ENCODE measurements at regions not wholly inside any gene's neighbourhood (a gene's known extent, or its start where the extent isn't known, plus 50 kb on each side); places are given as distances from the start of the nearest gene placed in this dataset.

DNA sequence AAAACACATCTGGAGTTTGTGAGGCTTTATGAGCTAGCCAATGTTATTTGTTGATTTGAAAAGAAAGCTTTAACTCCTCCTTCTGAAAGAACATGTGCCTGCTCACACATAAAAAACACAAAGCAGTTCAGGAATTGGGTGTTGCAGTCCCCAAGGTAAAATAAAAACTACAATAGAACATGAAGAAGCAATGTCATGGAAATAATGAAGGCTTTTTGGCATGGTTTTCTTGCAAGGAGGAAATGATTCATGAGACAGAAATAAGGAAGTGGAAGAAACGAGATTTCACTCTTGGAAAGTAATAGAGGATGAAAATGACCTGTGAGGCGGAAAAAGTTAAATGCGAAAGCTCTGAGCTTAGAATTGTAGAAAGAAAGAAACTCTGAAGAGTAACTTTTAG is 81.1 kb downstream of the TRIB2 start:
- TF ChIP-seq REST (IDR thresholded peaks at IDR 0.05; ENCODE audit: borderline replicate concordance in 1 of 2, low read depth in 1 of 2, low read length in 2 of 2): no peak
- TF ChIP-seq GLI4 (CRISPR knock-in tag; IDR thresholded peaks at IDR 0.05; ENCODE audit: borderline replicate concordance): no peak
- TF ChIP-seq ZNF432 (CRISPR knock-in tag; IDR thresholded peaks at IDR 0.05; ENCODE audit: borderline replicate concordance): no peak
- TF ChIP-seq SAFB2 (CRISPR knock-in tag; IDR thresholded peaks at IDR 0.05; ENCODE audit: borderline replicate concordance, low read depth): no peak
- TF ChIP-seq HDAC6 (IDR thresholded peaks at IDR 0.05; ENCODE audit: low read depth, low read length): no peak
- TF ChIP-seq ZNF224 (CRISPR knock-in tag; IDR thresholded peaks at IDR 0.05): no peak
- no peak for TF ChIP-seq NFATC3 (CRISPR knock-in tag; IDR thresholded peaks at IDR 0.05)
- no peak for TF ChIP-seq ISX (CRISPR knock-in tag; conservative IDR thresholded peaks at IDR 0.05)
- TF ChIP-seq, protein P1, sequence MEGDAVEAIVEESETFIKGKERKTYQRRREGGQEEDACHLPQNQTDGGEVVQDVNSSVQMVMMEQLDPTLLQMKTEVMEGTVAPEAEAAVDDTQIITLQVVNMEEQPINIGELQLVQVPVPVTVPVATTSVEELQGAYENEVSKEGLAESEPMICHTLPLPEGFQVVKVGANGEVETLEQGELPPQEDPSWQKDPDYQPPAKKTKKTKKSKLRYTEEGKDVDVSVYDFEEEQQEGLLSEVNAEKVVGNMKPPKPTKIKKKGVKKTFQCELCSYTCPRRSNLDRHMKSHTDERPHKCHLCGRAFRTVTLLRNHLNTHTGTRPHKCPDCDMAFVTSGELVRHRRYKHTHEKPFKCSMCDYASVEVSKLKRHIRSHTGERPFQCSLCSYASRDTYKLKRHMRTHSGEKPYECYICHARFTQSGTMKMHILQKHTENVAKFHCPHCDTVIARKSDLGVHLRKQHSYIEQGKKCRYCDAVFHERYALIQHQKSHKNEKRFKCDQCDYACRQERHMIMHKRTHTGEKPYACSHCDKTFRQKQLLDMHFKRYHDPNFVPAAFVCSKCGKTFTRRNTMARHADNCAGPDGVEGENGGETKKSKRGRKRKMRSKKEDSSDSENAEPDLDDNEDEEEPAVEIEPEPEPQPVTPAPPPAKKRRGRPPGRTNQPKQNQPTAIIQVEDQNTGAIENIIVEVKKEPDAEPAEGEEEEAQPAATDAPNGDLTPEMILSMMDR (CRISPR knock-in tag; IDR thresholded peaks at IDR 0.05): no peak
- no peak for TF ChIP-seq ZNF446 (CRISPR knock-in tag; IDR thresholded peaks at IDR 0.05)
- TF ChIP-seq, protein P2, sequence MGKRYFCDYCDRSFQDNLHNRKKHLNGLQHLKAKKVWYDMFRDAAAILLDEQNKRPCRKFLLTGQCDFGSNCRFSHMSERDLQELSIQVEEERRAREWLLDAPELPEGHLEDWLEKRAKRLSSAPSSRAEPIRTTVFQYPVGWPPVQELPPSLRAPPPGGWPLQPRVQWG (CRISPR knock-in tag; IDR thresholded peaks at IDR 0.05; ENCODE audit: borderline replicate concordance, low read depth): no peak
- TF ChIP-seq MED8 (CRISPR knock-in tag; IDR thresholded peaks at IDR 0.05; ENCODE audit: insufficient replicate concordance): no peak
- TF ChIP-seq JARID2 (CRISPR knock-in tag; IDR thresholded peaks at IDR 0.05; ENCODE audit: insufficient replicate concordance): no peak
- no peak for TF ChIP-seq FIP1L1 (IDR thresholded peaks at IDR 0.05; ENCODE audit: borderline replicate concordance, insufficient read depth, low read depth, low read length)

Measured in HepG2 (cell line).